Panc1 (cell line): ENCODE measurements at regions not wholly inside any gene's neighbourhood (a gene's known extent, or its start where the extent isn't known, plus 50 kb on each side); places are given as distances from the start of the nearest gene placed in this dataset.
"Not testable (repeated sequence)": the region's sequence is repeated elsewhere in the genome, so short reads cannot be mapped to it uniquely, and the experiment has no call there.

Experiments
- ATAC-seq: fragments of 200-7000 bp; cut with Tn5 transposase; 2 replicates; pipeline ENCODE4 v1.9.1; 2020; ENCODE audit warnings: mild to moderate bottlenecking, moderate library complexity
- BruUV-seq: library from RNA; stranded (reverse); fragments of 400-500 nt; replicated peaks from 2 replicates; lab custom pipeline; 2021; lab: Mats Ljungman, UMichigan
- CTCF ChIA-PET: fragments of 300-600 bp; sonication (Branson Sonifier 250); formaldehyde crosslinking; loops from one replicate; lab custom pipeline; 2022; ENCODE audit warnings: antibody characterized with exemption; lab: Charles Lee
- POLR2A ChIA-PET: fragments of 300-600 bp; sonication (Branson Sonifier 250); formaldehyde crosslinking; loops from one replicate; lab custom pipeline; 2022; ENCODE audit warnings: antibody characterized with exemption; lab: Charles Lee
- DNase-seq: peaks from one replicate; pipeline ENCODE4 v3.0.0-alpha.2; 2010; ENCODE audit warnings: low read depth, low spot score
- H3K27ac ChIP-seq: 2 replicates; pipeline ENCODE4 v1.5.1; 2011; ENCODE audit warnings: mild to moderate bottlenecking, low read length, inconsistent platforms
- H3K27me3 ChIP-seq: fragments of 200-500 bp; sonication (Bioruptor generic); 2 replicates; pipeline ENCODE4 v1.6.0; 2014; ENCODE audit warnings: low read length, inconsistent platforms; ENCODE audit not compliant: control insufficient read depth, insufficient read depth
- H3K36me3 ChIP-seq: fragments of 200-500 bp; sonication (Bioruptor generic); 2 replicates; pipeline ENCODE4 v1.5.1; 2014; ENCODE audit warnings: inconsistent platforms, mild to moderate bottlenecking, low read length, moderate library complexity; ENCODE audit not compliant: control insufficient read depth, insufficient read depth
- H3K4me1 ChIP-seq: 2 replicates; pipeline ENCODE4 v1.5.1; 2011; ENCODE audit warnings: inconsistent platforms, mild to moderate bottlenecking, low read length, moderate library complexity; ENCODE audit not compliant: control insufficient read depth, insufficient read depth
- H3K4me3 ChIP-seq, 2 experiments: 2 replicates each; pipeline ENCODE4 v1.5.1; 2011 to 2012; ENCODE audit warnings: low read depth in 2 of 2, low read length in 2 of 2, mild to moderate bottlenecking in 2 of 2, inconsistent platforms in 1 of 2, moderate library complexity in 1 of 2
- H3K9me3 ChIP-seq: fragments of 200-500 bp; sonication (Bioruptor generic); 2 replicates; pipeline ENCODE4 v1.5.1; 2014; ENCODE audit warnings: low read depth, mild to moderate bottlenecking, inconsistent platforms, low read length, moderate library complexity; ENCODE audit not compliant: control insufficient read depth, insufficient read depth
- POLR2AphosphoS5 ChIP-seq: IDR thresholded peaks from 2 replicates; pipeline ENCODE4 v1.6.1; 2012; ENCODE audit warnings: mild to moderate bottlenecking, low read depth, low read length, moderate library complexity
- SIN3A ChIP-seq: IDR thresholded peaks from 2 replicates; pipeline ENCODE4 v1.6.1; 2012; ENCODE audit warnings: low read depth, mild to moderate bottlenecking, low read length, moderate library complexity, borderline replicate concordance; ENCODE audit not compliant: insufficient read depth
- TCF7L2 ChIP-seq: IDR thresholded peaks from 2 replicates; pipeline ENCODE4 v1.6.1; 2011; ENCODE audit warnings: mild to moderate bottlenecking, low read depth, low read length, inconsistent platforms
- in situ Hi-C: cut with HindIII; loops from 2 replicates; pipeline ENCODE4 v1.10.0; 2016; ENCODE audit warnings: low sequenced_read_pairs, low pct_unique_long_range_greater_than_20kb
- intact Hi-C: fragments of 100-400 bp; cut with micrococcal nuclease; formaldehyde crosslinking; loops from one replicate; pipeline ENCODE4 v1.10.0; 2022; ENCODE audit not compliant: unreplicated experiment
- TF ChIP-seq, protein P1 (sequence below), 2 experiments: IDR thresholded peaks; 2 replicates each; pipeline ENCODE4 v1.6.1; 2011 to 2012; ENCODE audit warnings: low read depth in 2 of 2, control low read depth in 1 of 2, low read length in 1 of 2, mild to moderate bottlenecking in 1 of 2, moderate library complexity in 1 of 2; ENCODE audit not compliant: insufficient read depth in 1 of 2
- TF ChIP-seq, protein P2 (sequence below): fragments of 450-650 bp; IDR thresholded peaks from 2 replicates; pipeline ENCODE4 v1.5.1; 2017; ENCODE audit warnings: mild to moderate bottlenecking

DNA sequence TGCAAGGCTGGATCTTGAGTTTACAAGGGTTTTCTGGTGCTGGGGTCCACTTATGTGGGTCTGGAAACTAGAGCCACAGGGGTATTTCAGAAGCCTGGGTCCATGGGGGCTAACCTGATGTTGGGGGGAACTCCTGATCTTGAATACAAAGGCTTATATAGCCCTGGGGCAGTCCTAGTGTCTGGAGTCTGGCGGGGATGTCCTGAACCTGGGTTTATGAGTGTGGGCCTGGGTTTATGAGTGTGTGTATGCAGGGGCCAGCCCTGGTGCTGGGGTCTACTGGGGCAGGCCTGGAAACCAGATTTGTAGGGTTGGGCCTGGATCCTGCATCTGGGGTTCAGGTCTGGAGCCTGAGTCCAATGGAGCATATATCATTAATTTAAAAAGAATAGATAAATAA is 146.5 kb upstream of the C1GALT1 start:
- no peaks in the 10 kb centered on the region for H3K9me3 ChIP-seq
- in situ Hi-C loops (no loop called here), intact Hi-C loops (no loop called here)
- H3K27me3 ChIP-seq: 0 out of 2 replicates have a peak, but pooled peaks cover 3% of the 10 kb centered on the region
- POLR2A ChIA-PET: no interaction called here
- BruUV-seq: no TSS peak
- no peaks in the 10 kb centered on the region for H3K36me3 ChIP-seq
- no peak for DNase-seq
- H3K4me1 ChIP-seq: no peaks in the 10 kb centered on the region
- H3K4me3 ChIP-seq: no peak overlapping the region
- TF ChIP-seq, protein P1, sequence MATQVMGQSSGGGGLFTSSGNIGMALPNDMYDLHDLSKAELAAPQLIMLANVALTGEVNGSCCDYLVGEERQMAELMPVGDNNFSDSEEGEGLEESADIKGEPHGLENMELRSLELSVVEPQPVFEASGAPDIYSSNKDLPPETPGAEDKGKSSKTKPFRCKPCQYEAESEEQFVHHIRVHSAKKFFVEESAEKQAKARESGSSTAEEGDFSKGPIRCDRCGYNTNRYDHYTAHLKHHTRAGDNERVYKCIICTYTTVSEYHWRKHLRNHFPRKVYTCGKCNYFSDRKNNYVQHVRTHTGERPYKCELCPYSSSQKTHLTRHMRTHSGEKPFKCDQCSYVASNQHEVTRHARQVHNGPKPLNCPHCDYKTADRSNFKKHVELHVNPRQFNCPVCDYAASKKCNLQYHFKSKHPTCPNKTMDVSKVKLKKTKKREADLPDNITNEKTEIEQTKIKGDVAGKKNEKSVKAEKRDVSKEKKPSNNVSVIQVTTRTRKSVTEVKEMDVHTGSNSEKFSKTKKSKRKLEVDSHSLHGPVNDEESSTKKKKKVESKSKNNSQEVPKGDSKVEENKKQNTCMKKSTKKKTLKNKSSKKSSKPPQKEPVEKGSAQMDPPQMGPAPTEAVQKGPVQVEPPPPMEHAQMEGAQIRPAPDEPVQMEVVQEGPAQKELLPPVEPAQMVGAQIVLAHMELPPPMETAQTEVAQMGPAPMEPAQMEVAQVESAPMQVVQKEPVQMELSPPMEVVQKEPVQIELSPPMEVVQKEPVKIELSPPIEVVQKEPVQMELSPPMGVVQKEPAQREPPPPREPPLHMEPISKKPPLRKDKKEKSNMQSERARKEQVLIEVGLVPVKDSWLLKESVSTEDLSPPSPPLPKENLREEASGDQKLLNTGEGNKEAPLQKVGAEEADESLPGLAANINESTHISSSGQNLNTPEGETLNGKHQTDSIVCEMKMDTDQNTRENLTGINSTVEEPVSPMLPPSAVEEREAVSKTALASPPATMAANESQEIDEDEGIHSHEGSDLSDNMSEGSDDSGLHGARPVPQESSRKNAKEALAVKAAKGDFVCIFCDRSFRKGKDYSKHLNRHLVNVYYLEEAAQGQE (IDR thresholded peaks at IDR 0.05; ENCODE audit: insufficient read depth in 1 of 2, low read depth in 2 of 2, low read length in 1 of 2): no peak
- TF ChIP-seq, protein P2, sequence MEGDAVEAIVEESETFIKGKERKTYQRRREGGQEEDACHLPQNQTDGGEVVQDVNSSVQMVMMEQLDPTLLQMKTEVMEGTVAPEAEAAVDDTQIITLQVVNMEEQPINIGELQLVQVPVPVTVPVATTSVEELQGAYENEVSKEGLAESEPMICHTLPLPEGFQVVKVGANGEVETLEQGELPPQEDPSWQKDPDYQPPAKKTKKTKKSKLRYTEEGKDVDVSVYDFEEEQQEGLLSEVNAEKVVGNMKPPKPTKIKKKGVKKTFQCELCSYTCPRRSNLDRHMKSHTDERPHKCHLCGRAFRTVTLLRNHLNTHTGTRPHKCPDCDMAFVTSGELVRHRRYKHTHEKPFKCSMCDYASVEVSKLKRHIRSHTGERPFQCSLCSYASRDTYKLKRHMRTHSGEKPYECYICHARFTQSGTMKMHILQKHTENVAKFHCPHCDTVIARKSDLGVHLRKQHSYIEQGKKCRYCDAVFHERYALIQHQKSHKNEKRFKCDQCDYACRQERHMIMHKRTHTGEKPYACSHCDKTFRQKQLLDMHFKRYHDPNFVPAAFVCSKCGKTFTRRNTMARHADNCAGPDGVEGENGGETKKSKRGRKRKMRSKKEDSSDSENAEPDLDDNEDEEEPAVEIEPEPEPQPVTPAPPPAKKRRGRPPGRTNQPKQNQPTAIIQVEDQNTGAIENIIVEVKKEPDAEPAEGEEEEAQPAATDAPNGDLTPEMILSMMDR: no peak
- TF ChIP-seq SIN3A (no peak), POLR2AphosphoS5 (no peak), TCF7L2 (no peak)
- no peak for ATAC-seq
- CTCF ChIA-PET: no interaction called here
- H3K27ac ChIP-seq: no peak overlapping the region

DNA sequence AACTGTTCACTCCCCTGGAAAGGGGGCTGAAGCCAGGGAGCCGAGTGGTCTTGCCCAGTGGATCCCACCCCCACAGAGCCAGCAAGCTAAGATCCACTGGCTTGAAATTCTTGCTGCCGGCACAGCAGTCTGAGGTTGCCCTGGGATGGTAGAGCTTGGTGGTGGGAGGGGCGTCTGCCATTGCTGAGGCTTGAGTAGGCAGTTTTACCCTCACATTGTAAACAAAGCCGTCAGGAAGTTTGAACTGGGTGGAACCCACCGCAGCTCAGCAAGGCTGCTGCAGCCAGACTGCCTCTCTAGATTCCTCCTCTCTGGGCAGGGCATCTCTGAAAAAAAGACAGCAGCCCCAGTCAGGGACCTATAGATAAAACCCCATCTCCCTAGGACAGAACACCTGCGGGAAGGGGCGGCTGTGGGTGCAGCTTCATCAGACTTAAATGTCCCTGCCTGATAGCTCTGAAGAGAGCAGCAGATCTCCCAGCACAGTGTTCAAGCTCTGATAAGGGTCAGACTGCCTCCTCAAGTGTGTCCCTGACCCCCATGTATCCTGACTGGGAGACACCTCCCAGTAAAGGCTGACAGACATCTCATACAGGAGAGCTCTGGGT is 140.0 kb upstream of the C1GALT1 start:
- H3K4me3 ChIP-seq, POLR2A ChIA-PET, H3K4me1 ChIP-seq, H3K9me3 ChIP-seq, in situ Hi-C loops, H3K27me3 ChIP-seq, BruUV-seq, H3K36me3 ChIP-seq, CTCF ChIA-PET, H3K27ac ChIP-seq, ATAC-seq, intact Hi-C loops, DNase-seq: not testable (repeated sequence)

DNA sequence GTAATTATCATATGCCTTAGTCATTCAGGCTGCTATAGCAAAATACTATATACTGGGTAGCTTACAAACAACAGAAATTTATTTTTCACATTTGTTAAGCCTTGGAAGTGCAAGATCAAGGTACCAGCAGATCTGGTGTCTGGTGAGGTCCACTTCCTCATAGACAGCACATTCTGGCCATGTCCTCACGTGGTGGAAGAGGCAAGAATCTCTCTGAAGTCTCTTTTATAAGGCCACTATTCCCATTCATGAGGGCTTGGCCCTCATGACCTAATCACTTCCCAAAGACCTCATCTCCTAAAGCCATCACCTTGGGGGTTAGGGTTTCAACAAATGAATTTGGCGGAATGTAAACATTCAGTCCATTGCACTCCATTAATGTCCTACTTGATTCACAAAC is 137.5 kb upstream of the C1GALT1 start:
- TF ChIP-seq TCF7L2 (no peak), SIN3A (no peak), POLR2AphosphoS5 (no peak)
- TF ChIP-seq, protein P1 (IDR thresholded peaks at IDR 0.05; ENCODE audit: insufficient read depth in 1 of 2, low read depth in 2 of 2, low read length in 1 of 2): no peak
- TF ChIP-seq, protein P2: no peak
- Histone ChIP-seq H3K36me3 (no peaks in the 10 kb centered on the region), H3K27me3 (peaks cover 1% of the 10 kb centered on the region; the same call in 1 of the 2 replicates), H3K4me3 (no peak overlapping the region), H3K4me1 (no peaks in the 10 kb centered on the region), H3K27ac (no peak overlapping the region), H3K9me3 (no peaks in the 10 kb centered on the region)
- ChIA-PET CTCF (no interaction called here), POLR2A (no interaction called here)
- no TSS peak for BruUV-seq
- no peak for DNase-seq
- ATAC-seq: no peak
- in situ Hi-C loops (no loop called here), intact Hi-C loops (no loop called here)
